ENCODE measurements at regions not wholly inside any gene's neighbourhood (a gene's known extent, or its start where the extent isn't known, plus 50 kb on each side); places are given as distances from the start of the nearest gene placed in this dataset.

DNA sequence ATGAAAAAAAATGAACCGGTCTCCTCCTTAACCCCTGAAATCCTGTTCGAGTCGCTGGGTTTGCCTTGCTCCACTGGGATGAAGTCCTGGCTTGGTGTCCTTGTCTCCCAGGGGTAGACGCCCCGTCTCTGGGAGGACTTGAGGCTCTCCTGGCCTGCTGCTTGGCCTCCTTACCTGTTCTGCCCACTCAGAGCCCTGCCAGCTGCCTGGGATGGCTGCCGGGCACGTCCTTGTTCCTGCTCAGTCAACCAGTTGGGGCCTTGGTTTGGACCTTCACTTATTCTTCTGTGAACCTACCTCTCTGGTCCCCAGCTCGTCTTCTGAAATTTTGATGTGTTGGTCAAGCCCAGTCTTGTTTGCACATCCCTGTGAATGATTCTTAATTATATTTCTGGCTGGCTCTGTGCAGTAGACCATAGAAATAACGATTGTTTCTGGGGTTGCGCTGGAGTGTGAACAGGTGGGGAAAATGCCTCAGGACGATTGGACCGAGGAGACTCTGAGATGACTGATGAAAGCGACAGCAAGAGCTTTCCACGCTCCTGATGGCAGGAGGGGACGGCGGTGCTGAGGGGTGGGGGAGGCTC is 126.5 kb upstream of the ESR1 start:
- TF ChIP-seq, protein P1, sequence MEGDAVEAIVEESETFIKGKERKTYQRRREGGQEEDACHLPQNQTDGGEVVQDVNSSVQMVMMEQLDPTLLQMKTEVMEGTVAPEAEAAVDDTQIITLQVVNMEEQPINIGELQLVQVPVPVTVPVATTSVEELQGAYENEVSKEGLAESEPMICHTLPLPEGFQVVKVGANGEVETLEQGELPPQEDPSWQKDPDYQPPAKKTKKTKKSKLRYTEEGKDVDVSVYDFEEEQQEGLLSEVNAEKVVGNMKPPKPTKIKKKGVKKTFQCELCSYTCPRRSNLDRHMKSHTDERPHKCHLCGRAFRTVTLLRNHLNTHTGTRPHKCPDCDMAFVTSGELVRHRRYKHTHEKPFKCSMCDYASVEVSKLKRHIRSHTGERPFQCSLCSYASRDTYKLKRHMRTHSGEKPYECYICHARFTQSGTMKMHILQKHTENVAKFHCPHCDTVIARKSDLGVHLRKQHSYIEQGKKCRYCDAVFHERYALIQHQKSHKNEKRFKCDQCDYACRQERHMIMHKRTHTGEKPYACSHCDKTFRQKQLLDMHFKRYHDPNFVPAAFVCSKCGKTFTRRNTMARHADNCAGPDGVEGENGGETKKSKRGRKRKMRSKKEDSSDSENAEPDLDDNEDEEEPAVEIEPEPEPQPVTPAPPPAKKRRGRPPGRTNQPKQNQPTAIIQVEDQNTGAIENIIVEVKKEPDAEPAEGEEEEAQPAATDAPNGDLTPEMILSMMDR (IDR thresholded peaks at IDR 0.05; ENCODE audit: borderline replicate concordance, insufficient read depth, low read depth, low read length): no peak
- no peak overlapping the region for H3K4me3 ChIP-seq (ENCODE audit: low read depth, low read length)

GRCh38 chr6:151681433-151682059 is 125.9 kb upstream of the ESR1 start:
- no peak overlapping the region for H3K4me3 ChIP-seq (ENCODE audit: low read depth, low read length)
- TF ChIP-seq, protein P1 (IDR thresholded peaks at IDR 0.05; ENCODE audit: borderline replicate concordance, insufficient read depth, low read depth, low read length): no peak

- no peak overlapping the region for H3K4me3 ChIP-seq (ENCODE audit: low read depth, low read length)
- TF ChIP-seq, protein P1 (IDR thresholded peaks at IDR 0.05; ENCODE audit: borderline replicate concordance, insufficient read depth, low read depth, low read length): no peak
Observed at GRCh38 chr6:151682251-151682650, 125.2 kb upstream of the ESR1 start.

GRCh38 chr6:151682922-151683321 is 124.6 kb upstream of the ESR1 start:
- TF ChIP-seq, protein P1 (IDR thresholded peaks at IDR 0.05; ENCODE audit: borderline replicate concordance, insufficient read depth, low read depth, low read length): no peak
- H3K4me3 ChIP-seq (ENCODE audit: low read depth, low read length): no peak overlapping the region

DNA sequence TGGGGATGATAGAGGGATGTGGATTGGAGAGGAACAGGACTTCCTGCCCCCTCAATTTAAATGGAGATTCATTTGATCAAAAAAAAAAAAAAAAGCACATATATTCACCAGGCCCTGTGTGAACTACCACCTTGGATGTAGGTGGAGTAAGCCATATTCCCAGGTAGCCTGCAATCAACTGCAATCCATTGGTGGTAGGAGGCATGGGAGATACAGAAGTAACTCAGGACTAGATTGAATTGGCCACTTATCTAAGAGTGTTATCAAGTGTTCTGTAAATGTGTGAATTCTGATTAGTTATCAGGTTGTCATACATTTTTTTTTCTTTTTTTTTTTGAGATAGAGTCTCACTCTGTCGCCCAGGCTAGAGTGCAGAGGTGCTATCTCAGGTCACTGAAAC is 124.1 kb upstream of the ESR1 start:
- TF ChIP-seq, protein P1 (IDR thresholded peaks at IDR 0.05; ENCODE audit: borderline replicate concordance, insufficient read depth, low read depth, low read length): no peak
- no peak overlapping the region for H3K4me3 ChIP-seq (ENCODE audit: low read depth, low read length)

DNA sequence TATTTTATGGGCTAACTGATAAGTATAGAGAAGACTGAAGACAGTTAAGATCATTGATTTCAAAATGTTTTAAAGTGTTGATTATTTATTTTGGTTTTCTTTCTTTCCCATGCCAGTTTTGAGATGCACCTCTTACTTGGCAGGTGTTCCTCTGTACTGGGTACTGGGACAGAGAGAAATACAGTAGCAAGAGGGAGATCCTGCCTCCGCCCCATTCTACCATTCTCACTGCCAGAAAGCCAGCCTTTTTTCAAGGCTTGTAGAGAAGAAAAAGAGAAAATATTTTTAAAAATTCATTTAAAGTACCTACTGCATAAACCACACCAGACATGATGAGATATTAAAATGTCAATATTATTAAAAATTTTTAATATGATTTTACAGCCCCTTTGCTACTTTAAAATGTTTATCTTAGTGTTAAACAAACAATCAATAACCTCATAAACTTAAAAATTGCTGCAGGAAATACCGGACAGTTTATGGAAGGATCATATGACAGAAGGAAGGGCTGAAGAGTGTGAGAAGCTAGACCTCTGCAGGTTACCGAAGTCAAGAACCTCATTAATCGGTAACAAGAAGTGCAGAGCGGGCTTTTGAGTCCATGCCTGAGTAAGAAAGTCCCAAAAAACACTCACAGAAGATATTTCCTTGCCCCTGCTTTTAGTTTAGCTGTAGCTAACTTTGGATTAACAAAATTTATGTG is 117.8 kb upstream of the ESR1 start:
- TF ChIP-seq, protein P1 (IDR thresholded peaks at IDR 0.05; ENCODE audit: borderline replicate concordance, insufficient read depth, low read depth, low read length): no peak
- no peak overlapping the region for H3K4me3 ChIP-seq (ENCODE audit: low read depth, low read length)

DNA sequence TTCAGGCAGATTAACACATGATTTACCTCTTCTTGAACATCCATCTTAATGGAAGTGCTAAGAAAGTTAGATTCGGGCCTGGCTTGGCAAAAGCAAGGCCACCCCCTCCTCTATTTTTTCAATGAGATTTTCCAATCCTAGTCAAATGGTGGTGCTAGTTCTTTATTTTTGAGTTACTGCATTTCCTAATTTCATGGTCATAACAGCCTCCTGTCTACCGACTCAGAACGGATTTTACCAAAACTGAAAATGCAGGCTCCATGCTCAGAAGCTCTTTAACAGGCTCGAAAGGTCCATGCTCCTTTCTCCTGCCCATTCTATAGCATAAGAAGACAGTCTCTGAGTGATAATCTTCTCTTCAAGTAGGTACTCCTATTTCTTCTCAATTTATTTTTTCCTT is 117.2 kb upstream of the ESR1 start:
- TF ChIP-seq, protein P1 (IDR thresholded peaks at IDR 0.05; ENCODE audit: borderline replicate concordance, insufficient read depth, low read depth, low read length): no peak
- H3K4me3 ChIP-seq (ENCODE audit: low read depth, low read length): no peak overlapping the region

Data from GM12875 (cell line).